ENCODE measurements at regions not wholly inside any gene's neighbourhood (a gene's known extent, or its start where the extent isn't known, plus 50 kb on each side); places are given as distances from the start of the nearest gene placed in this dataset.
A peak's percentile ranks its signal among the peaks of the same experiment; 100 is the strongest.

GRCh38 chr4:111755571-111755970 is 389.7 kb upstream of the FAM241A start:
- H3K9me3 ChIP-seq (replicated peaks in 1 of 3) = no peaks in the 10 kb centered on the region
- no peaks in the 10 kb centered on the region for H3K27me3 ChIP-seq
- no peaks in the 10 kb centered on the region for H3K36me3 ChIP-seq (replicated peaks in 1 of 2)
- H3K27ac ChIP-seq = no peak overlapping the region
- DNase-seq = no peak
- 94 to 96% (median 95%) methylated on average over 10 of the region's 10 CpGs for WGBS, 4 donors
- no peak for TF ChIP-seq POLR2A (IDR thresholded peaks at IDR 0.05)
- TF ChIP-seq, protein P1, sequence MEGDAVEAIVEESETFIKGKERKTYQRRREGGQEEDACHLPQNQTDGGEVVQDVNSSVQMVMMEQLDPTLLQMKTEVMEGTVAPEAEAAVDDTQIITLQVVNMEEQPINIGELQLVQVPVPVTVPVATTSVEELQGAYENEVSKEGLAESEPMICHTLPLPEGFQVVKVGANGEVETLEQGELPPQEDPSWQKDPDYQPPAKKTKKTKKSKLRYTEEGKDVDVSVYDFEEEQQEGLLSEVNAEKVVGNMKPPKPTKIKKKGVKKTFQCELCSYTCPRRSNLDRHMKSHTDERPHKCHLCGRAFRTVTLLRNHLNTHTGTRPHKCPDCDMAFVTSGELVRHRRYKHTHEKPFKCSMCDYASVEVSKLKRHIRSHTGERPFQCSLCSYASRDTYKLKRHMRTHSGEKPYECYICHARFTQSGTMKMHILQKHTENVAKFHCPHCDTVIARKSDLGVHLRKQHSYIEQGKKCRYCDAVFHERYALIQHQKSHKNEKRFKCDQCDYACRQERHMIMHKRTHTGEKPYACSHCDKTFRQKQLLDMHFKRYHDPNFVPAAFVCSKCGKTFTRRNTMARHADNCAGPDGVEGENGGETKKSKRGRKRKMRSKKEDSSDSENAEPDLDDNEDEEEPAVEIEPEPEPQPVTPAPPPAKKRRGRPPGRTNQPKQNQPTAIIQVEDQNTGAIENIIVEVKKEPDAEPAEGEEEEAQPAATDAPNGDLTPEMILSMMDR (IDR thresholded peaks at IDR 0.05) = no peak
- H3K4me3 ChIP-seq = no peak overlapping the region
- H3K4me1 ChIP-seq (replicated peaks in 1 of 2) = no peaks in the 10 kb centered on the region
- intact Hi-C loops (cut with DNase I) = no loop called here

DNA sequence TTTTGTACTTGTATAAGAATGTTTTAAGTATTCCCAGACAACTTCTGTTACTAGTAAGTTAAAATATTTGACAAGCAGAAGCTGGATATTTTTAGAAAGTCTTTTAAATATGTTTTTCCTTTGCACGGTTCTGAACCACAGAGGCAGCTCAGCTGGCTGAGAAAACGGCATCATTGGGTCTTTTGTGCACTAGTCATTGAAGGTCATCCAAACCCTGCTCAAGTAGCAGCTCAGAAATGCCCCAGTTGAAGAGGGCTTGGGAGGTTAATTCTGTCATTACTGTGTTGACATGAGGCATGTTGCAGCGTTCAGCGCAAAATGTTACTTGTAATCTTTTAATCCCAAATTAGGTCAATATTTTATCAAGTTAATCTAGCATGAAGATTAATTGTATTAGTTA is 383.7 kb upstream of the FAM241A start:
- Histone ChIP-seq H3K27ac (no peak overlapping the region), H3K27me3 (no peaks in the 10 kb centered on the region), H3K9me3 (replicated peaks in 1 of 3) (no peaks in the 10 kb centered on the region), H3K36me3 (replicated peaks in 1 of 2) (no peaks in the 10 kb centered on the region), H3K4me1 (replicated peaks in 1 of 2) (no peaks in the 10 kb centered on the region), H3K4me3 (no peak overlapping the region)
- WGBS, 4 donors = 5 to 24% (median 14%) methylated on average over 4 of the region's 4 CpGs
- intact Hi-C loops (cut with DNase I) = no loop called here
- DNase-seq = no peak
- TF ChIP-seq, protein P1 (IDR thresholded peaks at IDR 0.05) = no peak
- TF ChIP-seq POLR2A (IDR thresholded peaks at IDR 0.05) = no peak

- DNase-seq = no peak
- intact Hi-C loops (cut with DNase I) = no loop called here
- no peak for TF ChIP-seq POLR2A (IDR thresholded peaks at IDR 0.05)
- TF ChIP-seq, protein P1 (IDR thresholded peaks at IDR 0.05) = no peak
- Histone ChIP-seq H3K27me3 (no peaks in the 10 kb centered on the region), H3K36me3 (replicated peaks in 1 of 2) (no peaks in the 10 kb centered on the region), H3K27ac (no peak overlapping the region), H3K4me3 (no peak overlapping the region), H3K4me1 (replicated peaks in 1 of 2) (no peaks in the 10 kb centered on the region), H3K9me3 (replicated peaks in 1 of 3) (no peaks in the 10 kb centered on the region)
- 64 to 83% (median 75%) methylated on average over 2 to 8 of the region's 8 CpGs for WGBS, 4 donors
Measured at GRCh38 chr4:111770514-111770913, 374.7 kb upstream of the FAM241A start.

DNA sequence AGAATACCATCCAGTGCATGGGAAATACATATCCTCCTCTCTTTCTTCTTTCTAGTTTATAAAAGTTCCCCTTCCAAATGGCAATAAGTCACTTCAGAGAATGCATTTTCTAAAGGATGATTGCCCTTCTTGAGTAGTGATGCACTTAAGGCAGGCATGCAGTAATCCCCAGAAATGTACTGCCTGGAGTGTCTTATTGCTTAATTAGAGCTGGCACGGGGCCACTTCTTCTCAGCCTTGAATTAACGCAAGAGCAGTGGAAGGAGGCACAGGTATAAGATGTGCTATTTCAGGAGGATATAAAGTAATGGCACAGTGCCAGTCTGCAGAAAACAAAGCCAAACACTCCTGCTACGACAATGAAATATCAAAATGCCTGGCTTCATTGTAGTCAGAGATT is 371.4 kb upstream of the FAM241A start:
- peak in 1 of 7 donors; percentile 22 for DNase-seq
- WGBS, 4 donors = 54 to 70% (median 58%) methylated on average over 3 of the region's 3 CpGs
- H3K27me3 ChIP-seq = no peaks in the 10 kb centered on the region

More for the DNA sequence above, 371.4 kb upstream of the FAM241A start:
- Histone ChIP-seq H3K36me3 (replicated peaks in 1 of 2) (no peaks in the 10 kb centered on the region), H3K9me3 (replicated peaks in 1 of 3) (no peaks in the 10 kb centered on the region), H3K4me1 (replicated peaks in 1 of 2) (no peaks in the 10 kb centered on the region), H3K4me3 (no peak overlapping the region), H3K27ac (no peak overlapping the region)
- TF ChIP-seq, protein P1 (IDR thresholded peaks at IDR 0.05) = no peak
- no peak for TF ChIP-seq POLR2A (IDR thresholded peaks at IDR 0.05)
- intact Hi-C loops (cut with DNase I) = no loop called here
